Neural progenitor cell (in vitro differentiated cells): ENCODE measurements at regions not wholly inside any gene's neighbourhood (a gene's known extent, or its start where the extent isn't known, plus 50 kb on each side); places are given as distances from the start of the nearest gene placed in this dataset.

Source experiments
- DNase-seq: peaks from one replicate; pipeline ENCODE4 v3.0.0-alpha.2; 2016; ENCODE audit warnings: low spot score
- H2AFZ ChIP-seq: fragments of 200-600 bp; sonication (generic); replicated peaks from 2 replicates; pipeline ENCODE4 v1.6.1; 2016; ENCODE audit warnings: antibody characterized with exemption
- H3F3A ChIP-seq: fragments of 200-600 bp; sonication (generic); 2 replicates; pipeline ENCODE4 v1.6.1; 2016; ENCODE audit warnings: antibody characterized with exemption, low read depth
- H3K27ac ChIP-seq: fragments of 200-600 bp; sonication (generic); 2 replicates; pipeline ENCODE4 v1.5.1; 2016; ENCODE audit warnings: mild to moderate bottlenecking
- H3K27me3 ChIP-seq: fragments of 200-600 bp; sonication (generic); 2 replicates; pipeline ENCODE4 v1.6.1; 2016; ENCODE audit warnings: mild to moderate bottlenecking, moderate library complexity
- H3K36me3 ChIP-seq: fragments of 200-600 bp; sonication (generic); 2 replicates; pipeline ENCODE4 v1.5.1; 2016
- H3K4me1 ChIP-seq: fragments of 200-600 bp; sonication (generic); 2 replicates; pipeline ENCODE4 v1.6.1; 2016; ENCODE audit warnings: mixed run types
- H3K4me2 ChIP-seq: fragments of 200-600 bp; sonication (generic); 2 replicates; pipeline ENCODE4 v1.6.1; 2016
- H3K4me3 ChIP-seq: fragments of 200-600 bp; sonication (generic); 2 replicates; pipeline ENCODE4 v1.5.1; 2016
- H3K79me2 ChIP-seq: fragments of 200-600 bp; sonication (generic); 2 replicates; pipeline ENCODE4 v1.6.1; 2016; ENCODE audit warnings: low read depth
- H3K9ac ChIP-seq: fragments of 200-600 bp; sonication (generic); 2 replicates; pipeline ENCODE4 v1.6.1; 2016
- H3K9me3 ChIP-seq: fragments of 200-600 bp; sonication (generic); 2 replicates; pipeline ENCODE4 v1.5.1; 2016; ENCODE audit warnings: low read depth
- H4K20me1 ChIP-seq: fragments of 200-600 bp; sonication (generic); 2 replicates; pipeline ENCODE4 v1.6.1; 2016; ENCODE audit warnings: low read depth
- H3K27ac Mint-ChIP-seq: 3 replicates; pipeline ENCODE4 v1.8.0; 2021; ENCODE audit warnings: mixed read lengths
- H3K27me3 Mint-ChIP-seq: 2 replicates; pipeline ENCODE4 v1.8.0; 2022; ENCODE audit warnings: low read depth, mild to moderate bottlenecking, inconsistent platforms, moderate library complexity, mixed read lengths; ENCODE audit not compliant: insufficient read depth
- H3K36me3 Mint-ChIP-seq: 3 replicates; pipeline ENCODE4 v1.8.0; 2021; ENCODE audit warnings: mixed read lengths
- H3K4me1 Mint-ChIP-seq: 3 replicates; pipeline ENCODE4 v1.8.0; 2021; ENCODE audit warnings: mixed read lengths
- H3K4me3 Mint-ChIP-seq: 3 replicates; pipeline ENCODE4 v1.8.0; 2021; ENCODE audit warnings: mild to moderate bottlenecking, moderate library complexity, mixed read lengths
- H3K9me3 Mint-ChIP-seq: 3 replicates; pipeline ENCODE4 v1.8.0; 2020; ENCODE audit warnings: mixed read lengths
- CTCF ChIP-seq: fragments of 200-600 bp; sonication (generic); IDR thresholded peaks from 2 replicates; pipeline ENCODE4 v1.5.1; 2017; ENCODE audit warnings: antibody characterized with exemption, mild to moderate bottlenecking
- EZH2 ChIP-seq: fragments of 200-600 bp; sonication (generic); IDR thresholded peaks from 2 replicates; pipeline ENCODE4 v1.6.1; 2017; ENCODE audit warnings: antibody characterized with exemption, mild to moderate bottlenecking, moderate library complexity
- EZH2phosphoT487 ChIP-seq: fragments of 200-600 bp; sonication (generic); IDR thresholded peaks from 2 replicates; pipeline ENCODE4 v1.6.1; 2017; ENCODE audit warnings: antibody characterized with exemption

DNA sequence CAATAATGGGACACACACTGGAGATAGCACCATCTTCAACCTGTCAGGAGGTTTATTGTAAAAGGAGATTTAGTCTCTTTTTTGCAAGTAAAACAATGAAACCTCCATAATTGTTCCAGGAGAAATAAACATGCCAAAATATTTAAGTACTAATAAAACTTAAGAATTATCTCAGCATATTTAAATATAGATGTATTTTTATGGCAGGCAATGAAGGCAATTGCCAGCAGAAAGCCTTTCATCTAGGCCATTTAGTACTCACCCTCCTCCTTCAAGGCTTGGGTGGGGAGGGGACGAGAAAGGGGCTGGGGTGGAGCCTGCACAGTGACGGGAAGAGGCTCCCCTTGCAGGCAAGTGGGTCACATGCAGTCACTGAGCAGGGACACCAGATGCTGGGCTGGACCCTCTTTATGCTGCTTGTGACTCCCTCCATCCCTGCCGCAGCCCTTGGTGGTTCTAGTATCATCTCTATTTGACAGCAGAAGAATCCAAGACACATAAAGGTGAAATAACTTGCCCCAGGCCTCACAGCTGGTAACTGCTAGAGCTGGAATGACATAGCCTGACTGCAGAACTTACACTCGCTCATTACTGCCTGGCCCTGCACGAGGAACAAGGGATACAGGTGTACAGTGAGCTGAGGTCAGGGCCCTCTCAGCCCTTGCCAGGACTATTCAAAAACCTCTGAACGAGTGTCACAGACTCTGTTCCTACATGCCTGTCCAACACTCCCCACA lies 449.5 kb upstream of the ZMIZ1 start:
- Histone ChIP-seq H3K79me2 (no peaks in the 10 kb centered on the region), H3K4me1 (no peaks in the 10 kb centered on the region), H3K9ac (no peak overlapping the region), H3K9me3 (no peaks in the 10 kb centered on the region), H3K36me3 (no peaks in the 10 kb centered on the region), H3K27ac (no peak overlapping the region), H2AFZ (no peak overlapping the region), H4K20me1 (no peaks in the 10 kb centered on the region), H3K4me2 (no peak overlapping the region), H3K27me3 (peaks cover 26% of the 10 kb centered on the region), H3F3A (no peaks in the 10 kb centered on the region), H3K4me3 (no peak overlapping the region)
- no peaks in the 10 kb centered on the region for H3K9me3 Mint-ChIP-seq
- TF ChIP-seq CTCF (no peak), EZH2phosphoT487 (no peak), EZH2 (no peak)
- H3K27me3 Mint-ChIP-seq = peaks cover 23% of the 10 kb centered on the region
- H3K36me3 Mint-ChIP-seq = no peaks in the 10 kb centered on the region
- DNase-seq = no peak
- peaks cover 37% of the 10 kb centered on the region for H3K4me1 Mint-ChIP-seq
- no peak overlapping the region for H3K4me3 Mint-ChIP-seq
- no peak overlapping the region for H3K27ac Mint-ChIP-seq

- no peak for TF ChIP-seq CTCF
- TF ChIP-seq EZH2 = no peak
- no peak for TF ChIP-seq EZH2phosphoT487
- Histone ChIP-seq H3K27ac (no peak overlapping the region), H3K4me1 (no peaks in the 10 kb centered on the region), H3K4me2 (no peak overlapping the region), H3K9me3 (no peaks in the 10 kb centered on the region), H3K27me3 (peaks cover 32% of the 10 kb centered on the region), H4K20me1 (no peaks in the 10 kb centered on the region), H3F3A (no peaks in the 10 kb centered on the region), H3K79me2 (no peaks in the 10 kb centered on the region), H3K9ac (no peak overlapping the region), H2AFZ (no peak overlapping the region), H3K36me3 (no peaks in the 10 kb centered on the region), H3K4me3 (no peak overlapping the region)
- Mint-ChIP-seq H3K4me3 (no peak overlapping the region), H3K4me1 (peaks cover 38% of the 10 kb centered on the region), H3K27ac (no peak overlapping the region), H3K27me3 (peaks cover 27% of the 10 kb centered on the region), H3K36me3 (no peaks in the 10 kb centered on the region), H3K9me3 (no peaks in the 10 kb centered on the region)
- DNase-seq = no peak
These were observed 448.9 kb upstream of the ZMIZ1 start for GRCh38 chr10:78619896-78620295.

- no peak overlapping the region for H3K4me3 Mint-ChIP-seq
- H3K36me3 ChIP-seq = no peaks in the 10 kb centered on the region
- TF ChIP-seq CTCF = no peak
- TF ChIP-seq EZH2 = no peak
- no peak for TF ChIP-seq EZH2phosphoT487
These were observed 447.6 kb upstream of the ZMIZ1 start for GRCh38 chr10:78620985-78621799.

More at GRCh38 chr10:78620985-78621799, 447.6 kb upstream of the ZMIZ1 start:
- no peaks in the 10 kb centered on the region for H4K20me1 ChIP-seq
- H3K9me3 ChIP-seq = no peaks in the 10 kb centered on the region
- no peak overlapping the region for H3K4me2 ChIP-seq
- no peaks in the 10 kb centered on the region for H3K9me3 Mint-ChIP-seq
- H2AFZ ChIP-seq = no peak overlapping the region
- peaks cover 24% of the 10 kb centered on the region for H3K27me3 Mint-ChIP-seq
- H3K4me1 Mint-ChIP-seq = peaks cover 47% of the 10 kb centered on the region
- peaks cover 43% of the 10 kb centered on the region for H3K27me3 ChIP-seq
- no peak for DNase-seq
- peaks cover 3% of the 10 kb centered on the region for H3F3A ChIP-seq
- H3K9ac ChIP-seq = no peak overlapping the region
- H3K4me1 ChIP-seq = peaks cover 3% of the 10 kb centered on the region
- no peak overlapping the region for H3K27ac Mint-ChIP-seq
- H3K27ac ChIP-seq = no peak overlapping the region
- no peak overlapping the region for H3K4me3 ChIP-seq
- H3K36me3 Mint-ChIP-seq = no peaks in the 10 kb centered on the region
- H3K79me2 ChIP-seq = no peaks in the 10 kb centered on the region
